ENCODE measurements at regions not wholly inside any gene's neighbourhood (a gene's known extent, or its start where the extent isn't known, plus 50 kb on each side); places are given as distances from the start of the nearest gene placed in this dataset.
"Not testable (repeated sequence)": the region's sequence is repeated elsewhere in the genome, so short reads cannot be mapped to it uniquely, and the experiment has no call there.

DNA sequence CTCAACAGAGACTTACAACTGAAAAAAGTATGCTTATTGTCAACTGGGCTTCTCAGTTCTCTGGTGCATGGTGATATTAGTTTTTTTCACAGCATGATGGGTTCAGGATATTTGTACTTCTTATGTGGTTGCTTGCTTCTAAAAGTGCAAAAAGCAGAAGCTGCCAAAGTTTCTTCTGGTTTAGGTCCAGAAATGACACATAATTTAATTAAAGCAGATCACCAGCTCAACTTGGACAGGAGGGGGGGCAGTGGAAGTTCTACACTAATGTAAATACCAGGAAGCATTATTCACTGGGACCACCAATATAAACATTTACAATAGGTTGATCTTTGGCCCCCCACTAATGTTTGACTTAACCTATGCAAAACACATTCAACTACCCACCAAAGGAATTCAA is 354.8 kb upstream of the BRINP3 start:
- H2BK120ac ChIP-seq (ENCODE audit: low read depth, low read length), result no peak overlapping the region
- DNase-seq (ENCODE audit: low spot score), result no peak

GRCh38 chr1:190835658-190836057 is 358.0 kb upstream of the BRINP3 start:
- Histone ChIP-seq H3K4me3 (ENCODE audit: low read length in 2 of 2) (no peak overlapping the region), H3K14ac (ENCODE audit: low read length) (no peak overlapping the region), H3K18ac (ENCODE audit: low read length) (no peak overlapping the region), H3K27me3 (ENCODE audit: control insufficient read depth in 3 of 3, insufficient read depth in 3 of 3, low read depth in 1 of 3, low read length in 3 of 3) (no peaks in the 10 kb centered on the region), H4K91ac (ENCODE audit: low read depth, low read length, poor library complexity) (no peak overlapping the region), H3K36me3 (replicated peaks in 1 of 2; ENCODE audit: control insufficient read depth in 2 of 2, insufficient read depth in 2 of 2, low read length in 2 of 2) (no peaks in the 10 kb centered on the region), H3K79me1 (ENCODE audit: low read depth, low read length) (no peaks in the 10 kb centered on the region), H3K4me1 (ENCODE audit: control insufficient read depth in 2 of 2, insufficient read depth in 1 of 2, low read depth in 1 of 2, low read length in 2 of 2) (no peaks in the 10 kb centered on the region), H2AK5ac (ENCODE audit: low read depth, low read length) (no peak overlapping the region), H2AFZ (ENCODE audit: low read length) (peak overlapping the region; percentile 64), H3K9ac (ENCODE audit: low read depth, low read length, poor library complexity) (no peak overlapping the region), H2BK12ac (ENCODE audit: low read length) (no peak overlapping the region), H4K8ac (ENCODE audit: low read depth, low read length) (no peak overlapping the region), H3K23ac (ENCODE audit: low read depth, low read length, poor library complexity) (no peak overlapping the region), H2BK5ac (ENCODE audit: low read length) (no peak overlapping the region), H2BK120ac (ENCODE audit: low read depth, low read length) (no peak overlapping the region), H3K9me3 (replicated peaks in 1 of 2; ENCODE audit: control insufficient read depth in 2 of 2, insufficient read depth in 1 of 2, low read depth in 1 of 2, low read length in 2 of 2) (no peaks in the 10 kb centered on the region), H3K4me2 (ENCODE audit: insufficient read depth, low read length, poor library complexity, severe bottlenecking) (no peak overlapping the region), H2BK15ac (ENCODE audit: low read length) (no peak overlapping the region), H3K27ac (replicated peaks; ENCODE audit: low read length) (no peak overlapping the region), H3K4ac (ENCODE audit: low read length) (no peak overlapping the region)
- DNase-seq (ENCODE audit: low spot score), result no peak
- WGBS, 2 donors (ENCODE audit: extremely low coverage in 2 of 2, insufficient read length in 2 of 2, insufficient replicate concordance in 1 of 2), result no CpG with 5 or more reads among the region's 4 CpGs

More for the DNA sequence above, 354.8 kb upstream of the BRINP3 start:
- no peak overlapping the region for H3K27ac ChIP-seq (replicated peaks; ENCODE audit: low read length)
- H3K4me3 ChIP-seq (ENCODE audit: low read length in 2 of 2), result no peak overlapping the region
- no peak overlapping the region for H4K8ac ChIP-seq (ENCODE audit: low read depth, low read length)
- H3K4ac ChIP-seq (ENCODE audit: low read length), result no peak overlapping the region
- no peaks in the 10 kb centered on the region for H3K9me3 ChIP-seq (replicated peaks in 1 of 2; ENCODE audit: control insufficient read depth in 2 of 2, insufficient read depth in 1 of 2, low read depth in 1 of 2, low read length in 2 of 2)
- H2BK15ac ChIP-seq (ENCODE audit: low read length), result no peak overlapping the region
- no peak overlapping the region for H2BK12ac ChIP-seq (ENCODE audit: low read length)
- H2BK5ac ChIP-seq (ENCODE audit: low read length), result no peak overlapping the region
- H2AK5ac ChIP-seq (ENCODE audit: low read depth, low read length), result no peak overlapping the region
- no peak overlapping the region for H3K4me2 ChIP-seq (ENCODE audit: insufficient read depth, low read length, poor library complexity, severe bottlenecking)
- H3K18ac ChIP-seq (ENCODE audit: low read length), result no peak overlapping the region
- no peak overlapping the region for H3K23ac ChIP-seq (ENCODE audit: low read depth, low read length, poor library complexity)
- H3K36me3 ChIP-seq (replicated peaks in 1 of 2; ENCODE audit: control insufficient read depth in 2 of 2, insufficient read depth in 2 of 2, low read length in 2 of 2), result no peaks in the 10 kb centered on the region
- no peak overlapping the region for H3K9ac ChIP-seq (ENCODE audit: low read depth, low read length, poor library complexity)
- no peak overlapping the region for H3K14ac ChIP-seq (ENCODE audit: low read length)
- no peaks in the 10 kb centered on the region for H3K27me3 ChIP-seq (ENCODE audit: control insufficient read depth in 3 of 3, insufficient read depth in 3 of 3, low read depth in 1 of 3, low read length in 3 of 3)
- H4K91ac ChIP-seq (ENCODE audit: low read depth, low read length, poor library complexity), result no peak overlapping the region
- H2AFZ ChIP-seq (ENCODE audit: low read length), result no peak overlapping the region
- H3K4me1 ChIP-seq (ENCODE audit: control insufficient read depth in 2 of 2, insufficient read depth in 1 of 2, low read depth in 1 of 2, low read length in 2 of 2), result no peaks in the 10 kb centered on the region
- H3K79me1 ChIP-seq (ENCODE audit: low read depth, low read length), result no peaks in the 10 kb centered on the region

GRCh38 chr1:190837200-190837599 is 359.5 kb upstream of the BRINP3 start:
- not testable (repeated sequence) for H3K9ac ChIP-seq (ENCODE audit: low read depth, low read length, poor library complexity); H3K23ac ChIP-seq (ENCODE audit: low read depth, low read length, poor library complexity); H2AK5ac ChIP-seq (ENCODE audit: low read depth, low read length); H3K14ac ChIP-seq (ENCODE audit: low read length); H2BK120ac ChIP-seq (ENCODE audit: low read depth, low read length); H3K27ac ChIP-seq (replicated peaks; ENCODE audit: low read length); H2BK5ac ChIP-seq (ENCODE audit: low read length); H3K4me3 ChIP-seq (ENCODE audit: low read length in 2 of 2); H4K91ac ChIP-seq (ENCODE audit: low read depth, low read length, poor library complexity); H3K36me3 ChIP-seq (replicated peaks in 1 of 2; ENCODE audit: control insufficient read depth in 2 of 2, insufficient read depth in 2 of 2, low read length in 2 of 2); H2BK15ac ChIP-seq (ENCODE audit: low read length); H4K8ac ChIP-seq (ENCODE audit: low read depth, low read length); H3K4me2 ChIP-seq (ENCODE audit: insufficient read depth, low read length, poor library complexity, severe bottlenecking); H3K9me3 ChIP-seq (replicated peaks in 1 of 2; ENCODE audit: control insufficient read depth in 2 of 2, insufficient read depth in 1 of 2, low read depth in 1 of 2, low read length in 2 of 2); H3K18ac ChIP-seq (ENCODE audit: low read length); H3K4me1 ChIP-seq (ENCODE audit: control insufficient read depth in 2 of 2, insufficient read depth in 1 of 2, low read depth in 1 of 2, low read length in 2 of 2); H3K27me3 ChIP-seq (ENCODE audit: control insufficient read depth in 3 of 3, insufficient read depth in 3 of 3, low read depth in 1 of 3, low read length in 3 of 3); H3K79me1 ChIP-seq (ENCODE audit: low read depth, low read length); H3K4ac ChIP-seq (ENCODE audit: low read length); H2AFZ ChIP-seq (ENCODE audit: low read length); DNase-seq (ENCODE audit: low spot score); H2BK12ac ChIP-seq (ENCODE audit: low read length)
- WGBS, 2 donors (ENCODE audit: extremely low coverage in 2 of 2, insufficient read length in 2 of 2, insufficient replicate concordance in 1 of 2), result no CpG with 5 or more reads among the region's 21 CpGs

DNA sequence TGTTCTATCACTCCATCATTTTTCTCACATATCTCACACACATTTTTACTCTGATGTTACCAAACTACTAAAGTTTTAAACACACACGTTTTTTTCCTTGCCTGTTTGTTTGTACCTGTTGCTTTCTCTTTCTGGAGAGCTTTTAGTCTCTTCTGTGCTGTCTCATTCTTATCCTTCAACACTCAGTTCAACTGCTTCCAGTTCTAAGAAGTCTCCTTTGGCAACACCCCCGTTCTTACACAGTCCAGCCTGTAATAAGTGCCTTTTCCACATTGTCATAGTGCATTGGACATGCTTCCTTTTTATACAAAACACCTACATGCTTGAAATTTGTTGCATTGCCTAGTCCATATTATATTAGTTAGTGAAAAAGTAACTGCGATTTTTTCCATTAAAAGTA is 360.2 kb upstream of the BRINP3 start:
- Histone ChIP-seq H2BK15ac (ENCODE audit: low read length) (no peak overlapping the region), H2BK5ac (ENCODE audit: low read length) (no peak overlapping the region), H2BK12ac (ENCODE audit: low read length) (no peak overlapping the region), H2AK5ac (ENCODE audit: low read depth, low read length) (no peak overlapping the region), H3K27me3 (ENCODE audit: control insufficient read depth in 3 of 3, insufficient read depth in 3 of 3, low read depth in 1 of 3, low read length in 3 of 3) (no peaks in the 10 kb centered on the region), H3K14ac (ENCODE audit: low read length) (no peak overlapping the region), H3K23ac (ENCODE audit: low read depth, low read length, poor library complexity) (no peak overlapping the region), H3K4me1 (ENCODE audit: control insufficient read depth in 2 of 2, insufficient read depth in 1 of 2, low read depth in 1 of 2, low read length in 2 of 2) (no peaks in the 10 kb centered on the region), H3K4me2 (ENCODE audit: insufficient read depth, low read length, poor library complexity, severe bottlenecking) (no peak overlapping the region), H2BK120ac (ENCODE audit: low read depth, low read length) (no peak overlapping the region), H3K9me3 (replicated peaks in 1 of 2; ENCODE audit: control insufficient read depth in 2 of 2, insufficient read depth in 1 of 2, low read depth in 1 of 2, low read length in 2 of 2) (no peaks in the 10 kb centered on the region), H4K91ac (ENCODE audit: low read depth, low read length, poor library complexity) (no peak overlapping the region), H4K8ac (ENCODE audit: low read depth, low read length) (no peak overlapping the region), H3K79me1 (ENCODE audit: low read depth, low read length) (no peaks in the 10 kb centered on the region), H3K4ac (ENCODE audit: low read length) (no peak overlapping the region), H3K27ac (replicated peaks; ENCODE audit: low read length) (no peak overlapping the region), H3K18ac (ENCODE audit: low read length) (no peak overlapping the region), H3K36me3 (replicated peaks in 1 of 2; ENCODE audit: control insufficient read depth in 2 of 2, insufficient read depth in 2 of 2, low read length in 2 of 2) (no peaks in the 10 kb centered on the region), H3K4me3 (ENCODE audit: low read length in 2 of 2) (no peak overlapping the region), H3K9ac (ENCODE audit: low read depth, low read length, poor library complexity) (no peak overlapping the region), H2AFZ (ENCODE audit: low read length) (peak overlapping the region; percentile 66)
- WGBS, 2 donors (ENCODE audit: extremely low coverage in 2 of 2, insufficient read length in 2 of 2, insufficient replicate concordance in 1 of 2), result 100% methylated on average over 1 of the region's 3 CpGs; no CpG with 5 or more reads in 1 of the 2 donors
- no peak for DNase-seq (ENCODE audit: low spot score)

Data from neuronal stem cell (in vitro differentiated cells).